PC-3 (cell line): ENCODE measurements at regions not wholly inside any gene's neighbourhood (a gene's known extent, or its start where the extent isn't known, plus 50 kb on each side); places are given as distances from the start of the nearest gene placed in this dataset.

Source experiments
- CTCF ChIP-seq: fragments of 300-600 bp; sonication (generic); conservative IDR thresholded peaks from 2 replicates; pipeline ENCODE4 v1.5.1; 2017; ENCODE audit warnings: antibody characterized with exemption, low read depth, mild to moderate bottlenecking, low read length
- EZH2 ChIP-seq: fragments of 300-600 bp; sonication (generic); IDR thresholded peaks from one replicate; pipeline ENCODE4 v1.6.1; 2017; ENCODE audit warnings: antibody characterized with exemption, mild to moderate bottlenecking, low read length; ENCODE audit not compliant: unreplicated experiment

GRCh38 chr13:76813000-76813691 is 73.1 kb downstream of the KCTD12 start:
- TF ChIP-seq CTCF (no peak), EZH2 (no peak)
